ENCODE measurements at regions not wholly inside any gene's neighbourhood (a gene's known extent, or its start where the extent isn't known, plus 50 kb on each side); places are given as distances from the start of the nearest gene placed in this dataset.
A peak's percentile ranks its signal among the peaks of the same experiment; 100 is the strongest.

GRCh38 chr6:14455427-14455826, 337.9 kb downstream of the CD83 start:
- peak overlapping the region in 1 of 3 experiments; percentile 57; a peak in 1 of 7 replicates for H3K27ac Mint-ChIP-seq
- no peak for TF ChIP-seq CTCF (conservative IDR thresholded peaks at IDR 0.05)

More at GRCh38 chr6:14455427-14455826, 337.9 kb downstream of the CD83 start:
- Histone ChIP-seq H3K56ac (ENCODE audit: insufficient read length, low read depth, low read length) (no peak overlapping the region), H4K5ac (ENCODE audit: insufficient read length, low read depth, low read length) (no peak overlapping the region), H3K14ac (ENCODE audit: insufficient read depth, low read length) (no peak overlapping the region), H2BK5ac (ENCODE audit: insufficient read length, low read length) (no peak overlapping the region), H3K18ac (ENCODE audit: insufficient read length, low read depth, low read length) (no peak overlapping the region), H2BK15ac (ENCODE audit: low read depth, low read length) (no peak overlapping the region), H2BK120ac (ENCODE audit: low read depth, low read length, poor library complexity, severe bottlenecking) (no peak overlapping the region), H3K27ac (ENCODE audit: insufficient read length, low read depth, low read length) (no peak overlapping the region), H2AK5ac (ENCODE audit: insufficient read length, low read length) (no peak overlapping the region), H3K23me2 (ENCODE audit: insufficient read length, low read depth, low read length, poor library complexity, severe bottlenecking) (no peaks in the 10 kb centered on the region), H3K79me2 (ENCODE audit: insufficient read depth, low read length) (no peaks in the 10 kb centered on the region), H3K4ac (ENCODE audit: low read depth, low read length) (no peak overlapping the region), H3K79me1 (ENCODE audit: insufficient read depth, low read depth, low read length, poor library complexity, severe bottlenecking) (no peaks in the 10 kb centered on the region), H2AFZ (ENCODE audit: low read length) (no peak overlapping the region), H2BK20ac (ENCODE audit: low read depth, low read length, poor library complexity, severe bottlenecking) (no peak overlapping the region), H3K27me3 (ENCODE audit: insufficient read depth, low read length) (no peaks in the 10 kb centered on the region), H3K4me1 (ENCODE audit: insufficient read depth, low read length) (no peaks in the 10 kb centered on the region; the same call in 1 of the 2 replicates), H3K9ac (ENCODE audit: extremely low read depth, insufficient read length, low read length) (no peak overlapping the region), H3T11ph (ENCODE audit: low read length) (no peak overlapping the region), H4K20me1 (ENCODE audit: control insufficient read depth, insufficient read depth, insufficient read length) (no peaks in the 10 kb centered on the region), H3K4me2 (ENCODE audit: insufficient read depth, insufficient read length, low read length) (no peak overlapping the region), H3K23ac (ENCODE audit: insufficient read length, low read depth, low read length) (no peak overlapping the region), H2BK12ac (ENCODE audit: insufficient read length, low read depth, low read length) (no peak overlapping the region), H4K91ac (ENCODE audit: insufficient read length, low read depth, low read length) (no peak overlapping the region), H3K9me3 (ENCODE audit: control insufficient read depth, low read depth, low read length) (no peaks in the 10 kb centered on the region), H4K8ac (replicated peaks; ENCODE audit: insufficient read length, low read depth, low read length) (no peak overlapping the region)
- Mint-ChIP-seq H3K27me3 (ENCODE audit: low read depth) (peaks cover 4% of the 10 kb centered on the region), H3K9me3 (no peaks in the 10 kb centered on the region), H3K36me3 (ENCODE audit: insufficient read depth in 1 of 3, low read depth in 3 of 3) (no peaks in the 10 kb centered on the region; a peak in 2 of 7 replicates), H3K4me3 (no peak overlapping the region), H3K4me1 (peaks cover 10 to 24% of the 10 kb centered on the region in 2 experiments)
- no peak for DNase-seq
- no CpG with 5 or more reads among the region's 3 CpGs for WGBS (ENCODE audit: extremely low coverage, insufficient read length, low lambda C conversion rate)
